GM19438 (cell line): ENCODE measurements at regions not wholly inside any gene's neighbourhood (a gene's known extent, or its start where the extent isn't known, plus 50 kb on each side); places are given as distances from the start of the nearest gene placed in this dataset.

Experiments
- ATAC-seq: cut with Tn5 transposase; IDR thresholded peaks from one replicate; pipeline ENCODE4 v1.9.1; 2021; ENCODE audit warnings: low read depth; ENCODE audit not compliant: unreplicated experiment

DNA sequence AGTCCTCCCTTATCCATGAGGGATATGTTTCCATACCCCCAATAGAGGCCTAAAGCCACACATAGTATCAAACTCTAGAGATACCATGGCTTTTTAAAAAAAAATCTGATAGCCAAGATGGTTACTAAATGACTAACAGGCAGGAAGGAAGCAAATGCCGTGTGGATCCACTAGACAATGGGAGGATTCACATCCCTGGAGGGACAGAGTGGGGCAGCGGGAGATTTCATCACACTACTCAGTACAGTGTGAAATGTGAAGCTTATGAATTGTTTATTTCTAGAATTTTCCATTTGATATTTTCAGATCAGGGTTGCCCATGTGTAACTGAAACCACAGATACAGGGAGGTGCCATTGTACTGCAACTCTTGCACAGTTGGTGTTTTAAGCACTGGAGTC is 826.6 kb downstream of the SQOR start:
- ATAC-seq: no peak

DNA sequence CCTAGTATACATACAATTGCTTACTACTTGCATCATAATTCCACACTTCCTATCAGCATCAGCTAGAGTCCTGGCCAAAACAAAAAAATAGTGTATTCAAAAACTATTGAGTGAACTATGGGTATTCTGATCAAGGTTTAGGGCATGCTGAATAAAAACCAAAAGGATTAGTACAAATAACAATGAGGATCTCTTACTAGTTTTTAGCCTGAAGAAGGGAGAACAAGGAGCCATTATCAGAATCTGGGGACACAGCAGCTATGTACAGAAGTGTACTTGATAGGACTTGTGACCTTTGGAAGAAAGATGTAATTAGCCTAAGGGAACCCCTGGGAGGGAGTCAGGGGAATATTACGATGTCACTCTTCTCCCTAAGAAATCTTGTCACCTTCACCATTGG is 832.2 kb downstream of the SQOR start:
- no peak for ATAC-seq

DNA sequence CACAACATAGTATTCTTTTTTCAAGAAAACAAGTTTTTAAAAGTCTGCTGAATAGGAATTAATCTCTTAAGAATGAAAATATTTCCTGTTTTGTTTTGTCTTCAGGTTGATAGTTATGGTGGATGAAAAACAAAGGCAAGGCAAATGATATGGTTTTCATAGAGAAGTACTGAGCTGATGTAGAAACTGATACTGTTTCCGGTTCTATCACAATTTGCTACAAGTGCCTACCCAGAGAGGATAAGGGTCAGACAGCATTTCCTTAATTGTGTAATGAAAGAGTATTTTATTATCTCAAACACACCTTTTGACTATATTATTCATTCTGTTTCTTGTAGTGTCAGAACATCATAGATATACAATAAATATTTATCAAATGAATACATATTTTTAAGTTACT is 836.3 kb downstream of the SQOR start:
- no peak for ATAC-seq

DNA sequence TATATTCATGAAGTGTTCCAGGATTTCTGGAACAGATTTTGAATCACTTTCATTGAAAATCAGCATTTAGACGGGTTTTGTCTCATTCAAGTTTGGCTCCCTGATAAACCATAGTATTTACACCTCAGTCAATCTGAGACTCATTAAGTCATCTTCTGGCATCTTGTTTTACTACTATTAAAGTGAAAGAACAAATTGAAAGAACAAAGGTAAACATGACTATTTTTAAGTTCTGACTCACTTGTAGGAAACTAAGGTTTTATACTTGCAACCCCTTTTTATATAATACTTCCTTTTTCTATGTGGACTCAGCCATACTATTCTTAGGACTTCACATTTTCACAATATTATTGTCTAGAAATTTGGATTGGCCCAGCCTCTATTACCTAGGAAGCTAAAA is 854.4 kb downstream of the SQOR start:
- ATAC-seq: no peak

DNA sequence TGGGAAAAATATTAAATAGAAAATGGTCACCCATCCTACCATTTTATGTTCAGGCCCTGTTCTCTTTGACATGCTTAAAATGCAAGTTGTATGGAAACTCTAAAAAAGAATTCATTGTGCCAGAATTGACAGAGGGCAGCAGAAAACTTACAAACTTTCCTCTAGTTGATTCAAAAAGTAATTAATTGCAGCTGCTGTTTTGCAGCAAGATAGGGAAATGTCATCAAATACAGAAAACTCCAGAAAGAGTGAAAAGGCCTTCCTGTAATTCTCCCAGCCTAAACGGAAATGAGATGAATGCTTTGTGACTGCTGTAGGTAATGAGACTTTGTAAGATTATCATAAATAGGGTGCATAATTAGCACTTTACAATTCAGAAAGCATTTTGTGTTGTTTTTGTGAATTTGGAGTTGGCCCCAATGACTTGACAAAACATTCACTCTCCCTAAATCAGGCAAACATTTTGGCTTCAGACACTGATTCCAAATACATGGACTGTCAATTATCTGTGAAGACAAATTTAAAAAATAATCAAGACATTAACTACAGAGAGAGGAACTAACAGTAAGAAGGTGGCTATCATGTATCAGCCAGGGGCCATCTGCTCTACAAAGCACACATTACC is 861.8 kb downstream of the SQOR start:
- ATAC-seq: no peak

- ATAC-seq: no peak
These were observed 867.8 kb downstream of the SQOR start for GRCh38 chr15:46502667-46503066.

- ATAC-seq: no peak
These were observed 883.6 kb downstream of the SQOR start for GRCh38 chr15:46518381-46518780.

- no peak for ATAC-seq
These were observed 888.9 kb downstream of the SQOR start for GRCh38 chr15:46523701-46524100.

DNA sequence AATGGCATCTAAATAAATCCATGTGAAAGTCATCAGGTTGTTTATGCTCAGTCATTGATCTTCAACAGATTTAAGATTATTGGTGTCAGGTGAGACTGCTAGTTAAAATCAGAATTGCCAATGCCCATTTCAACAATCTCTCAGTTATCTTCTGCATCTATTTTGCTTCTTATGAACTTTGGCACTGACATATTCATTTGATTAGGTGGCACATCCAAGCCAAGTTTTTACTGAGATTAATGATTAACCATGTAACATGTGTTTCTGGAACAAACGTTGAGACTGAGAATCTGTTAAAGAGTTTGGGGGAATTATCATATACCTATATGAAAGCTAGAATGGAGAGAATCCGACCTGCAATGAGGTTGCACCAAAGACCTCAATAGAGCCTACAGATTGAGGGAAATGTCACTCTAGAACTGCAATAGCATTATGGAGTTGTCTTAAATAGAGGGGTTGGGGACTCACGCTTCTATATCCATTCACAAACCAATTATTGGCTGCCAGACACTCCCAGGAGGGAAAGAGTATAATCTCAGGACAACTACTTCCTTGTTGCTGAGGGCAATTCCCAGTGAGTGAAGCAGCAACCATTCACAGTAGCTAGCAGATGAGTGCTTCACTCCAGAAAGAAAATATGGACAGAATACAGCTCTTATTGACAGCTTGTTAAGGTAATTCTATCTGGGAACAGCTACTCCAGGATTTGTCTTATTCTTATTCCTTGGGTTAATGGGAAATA is 891.3 kb downstream of the SQOR start:
- no peak for ATAC-seq

- ATAC-seq: no peak
These were observed 891.9 kb downstream of the SQOR start for GRCh38 chr15:46526726-46527110.

- no peak for ATAC-seq
These were observed 908.8 kb downstream of the SQOR start for GRCh38 chr15:46543626-46544025.

- no peak for ATAC-seq
These were observed 914.2 kb downstream of the SQOR start for GRCh38 chr15:46548989-46549388.

DNA sequence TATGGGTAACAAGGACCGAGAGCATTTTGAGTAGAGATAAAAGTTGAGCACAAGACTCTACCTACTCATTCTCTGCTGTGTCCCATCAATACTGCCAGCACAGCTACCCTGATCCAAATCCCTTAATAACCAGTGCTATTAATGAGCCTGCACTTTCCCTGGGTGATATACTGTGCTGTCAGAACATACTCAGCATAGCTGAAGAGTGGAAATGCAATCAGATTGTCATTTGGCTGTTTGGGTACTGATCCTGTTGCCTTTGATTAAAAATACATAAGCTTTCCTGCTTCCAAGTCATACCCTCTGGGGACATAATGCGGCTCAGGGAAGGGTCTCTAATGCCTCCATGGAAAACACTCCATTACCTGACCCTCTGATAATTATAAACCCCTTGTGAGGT is 917.5 kb downstream of the SQOR start:
- no peak for ATAC-seq

- ATAC-seq: no peak
These were observed 920.7 kb downstream of the SQOR start for GRCh38 chr15:46555547-46555946.

- ATAC-seq: no peak
These were observed 921.2 kb downstream of the SQOR start for GRCh38 chr15:46556010-46556409.

GRCh38 chr15:46556559-46557379 is 921.9 kb downstream of the SQOR start:
- ATAC-seq: no peak

GRCh38 chr15:46567968-46568367 is 933.1 kb downstream of the SQOR start:
- ATAC-seq: no peak

GRCh38 chr15:46569781-46570180 is 935.0 kb downstream of the SQOR start:
- ATAC-seq: no peak

DNA sequence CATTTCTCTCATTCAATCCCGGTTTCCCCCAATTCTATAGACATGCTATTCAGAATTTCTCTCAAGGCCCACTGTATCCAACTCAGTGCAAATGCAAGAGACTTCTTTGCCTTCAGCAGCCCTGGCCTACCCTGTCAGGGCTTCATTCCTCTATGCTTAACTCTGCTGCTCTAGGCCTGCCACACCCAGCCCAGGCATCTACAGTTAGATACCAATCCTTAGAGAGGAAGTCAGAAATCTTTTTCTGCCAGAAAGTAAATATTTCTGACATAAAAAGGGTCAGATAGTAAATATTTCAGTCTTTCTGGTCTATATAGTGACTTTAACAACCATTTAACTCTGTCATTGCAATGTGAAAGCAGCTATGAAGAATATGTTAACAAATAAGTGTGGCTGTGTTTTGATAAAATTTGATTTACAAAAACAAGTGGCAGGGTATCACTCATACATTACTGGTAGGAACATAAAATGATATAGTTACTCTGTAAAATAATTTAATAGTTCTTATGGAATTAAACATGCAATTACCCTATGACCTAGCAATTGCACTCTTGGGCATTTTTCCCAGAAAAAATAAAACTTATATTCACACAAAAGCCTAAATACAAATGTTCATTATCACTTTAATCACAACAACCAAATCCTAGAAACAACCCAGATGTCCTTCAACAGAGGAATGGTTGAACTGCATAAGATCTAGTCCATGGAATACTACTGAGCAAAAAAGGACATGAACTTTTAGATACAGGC is 942.0 kb downstream of the SQOR start:
- no peak for ATAC-seq

- no peak for ATAC-seq
These were observed 942.9 kb downstream of the SQOR start for GRCh38 chr15:46577767-46578166.

DNA sequence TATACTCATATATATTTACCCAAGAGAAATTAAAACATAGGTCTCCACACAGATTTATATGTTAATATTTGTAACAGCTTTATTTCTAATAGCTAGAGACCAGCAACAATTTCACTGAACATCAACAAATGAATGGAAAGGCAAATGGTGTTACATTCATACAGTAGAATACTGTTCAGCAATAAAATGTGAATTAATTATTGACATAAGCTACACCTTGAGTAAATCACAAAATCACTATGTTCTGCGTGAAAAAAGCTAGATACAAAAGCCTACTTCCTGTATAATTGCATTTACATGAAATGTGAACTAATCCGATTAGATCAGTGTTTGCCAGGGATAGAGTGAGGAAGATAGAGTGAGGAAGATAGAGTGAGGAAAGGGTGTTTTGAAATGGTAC is 945.7 kb downstream of the SQOR start:
- no peak for ATAC-seq
